ENCODE measurements at regions not wholly inside any gene's neighbourhood (a gene's known extent, or its start where the extent isn't known, plus 50 kb on each side); places are given as distances from the start of the nearest gene placed in this dataset.

DNA sequence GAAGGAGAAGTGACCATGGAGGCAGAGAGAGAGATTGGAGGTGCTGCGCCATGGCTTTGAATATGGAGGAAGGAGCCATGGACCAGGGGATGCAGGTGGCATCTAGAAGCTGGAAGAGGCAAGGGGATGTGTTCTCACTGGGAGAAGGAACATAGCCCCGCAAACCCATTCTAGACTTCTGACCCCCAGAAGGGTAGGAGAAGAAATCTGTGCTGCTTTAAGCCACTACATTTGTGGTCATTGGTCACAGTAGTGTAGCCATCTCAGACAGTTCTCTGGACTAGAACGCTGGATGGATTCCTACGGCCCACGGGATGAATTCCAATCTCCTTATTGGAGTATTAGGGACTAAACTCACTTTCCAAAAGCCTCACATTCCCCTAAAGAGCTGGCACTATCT, 67.8 kb downstream of the PTGR3 start:
- no peak for TF ChIP-seq EZH2phosphoT487 (IDR thresholded peaks at IDR 0.05; ENCODE audit: low read depth, severe bottlenecking, unreplicated experiment)
- TF ChIP-seq CTCF (IDR thresholded peaks at IDR 0.05; ENCODE audit: poor library complexity) = no peak
- no peak for TF ChIP-seq EZH2 (IDR thresholded peaks at IDR 0.05; ENCODE audit: borderline replicate concordance)

Measured in hepatocyte (in vitro differentiated cells).